Fibroblast of skin of right quadriceps (primary cell): ENCODE measurements at regions not wholly inside any gene's neighbourhood (a gene's known extent, or its start where the extent isn't known, plus 50 kb on each side); places are given as distances from the start of the nearest gene placed in this dataset.

ENCODE experiments used
- DNase-seq: peaks from one replicate; pipeline ENCODE4 v3.0.0-alpha.2; 2013

DNA sequence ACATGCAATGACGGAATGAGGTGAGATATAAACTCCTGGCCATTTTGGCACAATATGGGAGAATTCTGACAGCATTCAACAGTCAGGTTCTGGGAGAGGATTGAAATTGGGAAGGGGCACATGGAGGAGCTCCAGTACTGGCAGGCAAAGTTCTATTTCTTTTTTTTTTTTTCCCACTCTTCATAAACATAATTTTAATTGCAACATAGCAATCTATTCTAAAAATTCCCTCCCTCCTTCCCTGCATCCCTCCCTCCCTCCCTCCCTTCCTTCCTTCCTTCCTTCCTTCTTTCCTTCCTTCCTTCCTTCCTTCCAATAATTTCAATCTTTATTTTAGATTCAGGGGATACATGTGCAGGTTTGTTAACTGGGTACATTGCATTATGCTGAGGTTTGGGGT is 93.2 kb downstream of the PTCSC3 start:
- DNase-seq, result no peak

DNA sequence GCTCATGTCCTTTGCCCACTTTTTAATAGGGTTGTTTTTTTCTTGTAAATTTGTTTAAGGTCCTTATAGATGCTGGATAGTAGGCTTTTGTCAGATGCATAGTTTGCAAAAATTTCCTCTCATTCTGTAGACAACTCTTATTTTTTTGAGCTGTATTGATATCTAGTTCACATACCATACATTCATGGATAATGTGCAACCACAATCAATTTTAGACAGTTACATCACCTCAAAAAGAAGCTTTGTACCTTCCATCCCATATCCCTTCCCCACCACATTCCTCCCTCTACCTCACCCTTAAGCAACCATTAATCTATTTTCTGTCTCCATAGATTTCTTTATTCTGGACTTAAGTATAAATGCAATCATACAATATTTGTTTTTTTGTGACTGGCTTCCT is 98.4 kb downstream of the PTCSC3 start:
- no peak for DNase-seq

DNA sequence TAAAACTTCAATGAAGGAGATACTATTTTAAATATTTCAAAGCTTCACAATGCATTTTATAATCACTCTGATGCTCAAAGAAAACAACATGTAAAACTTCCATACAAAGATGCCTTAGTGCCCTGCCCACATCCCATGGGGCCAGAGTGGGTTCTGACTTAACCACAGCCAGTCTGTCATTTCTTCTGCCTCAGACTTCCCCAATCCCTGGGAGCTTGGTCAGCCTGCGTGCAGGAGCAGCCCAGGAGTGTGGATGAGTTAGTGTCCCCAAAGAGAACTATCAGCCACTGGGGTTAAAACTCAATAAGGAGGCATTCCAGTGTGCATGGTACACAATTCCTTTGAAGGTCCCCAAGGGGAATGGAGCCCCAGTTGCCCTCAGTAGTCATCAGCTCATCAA is 100.3 kb downstream of the PTCSC3 start:
- DNase-seq, result no peak

DNA sequence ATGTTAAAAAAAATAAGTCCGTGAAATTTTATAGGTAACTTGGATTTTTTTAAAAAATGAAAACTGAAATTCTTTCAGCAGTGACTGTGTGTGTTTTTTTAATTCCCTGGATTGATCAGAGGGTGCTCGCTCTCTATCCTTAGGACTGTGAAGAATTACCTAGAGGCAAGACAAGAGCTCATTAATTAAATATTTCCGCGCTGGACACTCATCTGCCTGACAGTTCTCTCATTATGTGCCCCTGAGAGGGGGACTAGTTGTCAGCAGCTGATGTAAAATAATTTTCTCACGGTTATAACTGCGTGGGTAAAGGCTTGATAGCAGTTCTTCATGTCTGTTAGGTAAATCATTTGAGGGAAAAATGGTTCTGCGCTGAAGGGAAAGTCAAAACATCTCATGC is 101.3 kb downstream of the PTCSC3 start:
- no peak for DNase-seq

DNA sequence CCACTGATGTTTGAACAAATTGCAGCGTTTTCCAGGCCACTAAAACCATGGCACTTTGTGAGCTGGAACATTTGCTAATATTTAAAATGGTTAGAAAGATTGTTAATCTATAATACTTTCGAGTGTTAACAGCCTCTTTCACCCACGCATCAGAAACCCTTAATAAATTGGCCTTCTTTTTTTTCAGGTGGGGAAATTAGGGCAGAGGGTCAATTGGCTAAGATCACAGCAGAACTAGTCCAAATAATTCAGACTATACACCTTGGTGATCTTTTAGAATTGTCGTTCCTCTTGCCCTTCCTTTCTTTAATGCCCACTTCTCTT is 105.8 kb downstream of the PTCSC3 start:
- DNase-seq, result no peak

DNA sequence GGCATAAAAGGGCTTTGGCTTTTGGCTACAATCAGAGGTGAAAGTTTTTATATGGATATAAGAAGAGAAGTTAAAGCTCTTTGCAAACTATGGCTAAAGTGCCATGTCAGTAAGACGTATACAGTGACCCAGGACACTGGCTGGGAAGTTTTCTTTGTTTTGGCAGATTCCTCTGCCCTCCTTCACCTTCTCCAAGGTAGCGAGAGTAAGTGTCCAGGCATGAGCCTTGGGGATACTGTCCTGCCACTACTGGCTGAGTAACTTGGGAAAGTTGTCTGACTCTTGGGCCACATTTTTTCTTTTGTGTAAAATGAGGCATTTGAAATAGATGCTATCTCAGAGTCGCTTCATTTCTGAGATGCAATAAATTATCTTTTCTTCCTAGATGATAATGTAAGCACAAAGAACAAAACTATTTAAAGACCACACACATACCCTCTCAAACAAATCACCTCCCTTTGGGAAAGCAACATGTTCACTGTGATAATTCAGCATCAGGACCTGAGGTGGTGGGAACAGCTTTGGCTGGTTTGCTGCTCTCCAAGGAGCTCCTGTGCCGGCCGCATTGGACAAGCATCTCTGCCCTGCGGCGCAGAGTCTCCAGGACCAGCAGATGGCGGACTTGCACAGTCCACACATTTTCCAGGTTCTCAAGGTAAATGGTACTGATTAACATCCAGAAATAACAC is 106.3 kb downstream of the PTCSC3 start:
- peak; percentile 64 for DNase-seq

DNA sequence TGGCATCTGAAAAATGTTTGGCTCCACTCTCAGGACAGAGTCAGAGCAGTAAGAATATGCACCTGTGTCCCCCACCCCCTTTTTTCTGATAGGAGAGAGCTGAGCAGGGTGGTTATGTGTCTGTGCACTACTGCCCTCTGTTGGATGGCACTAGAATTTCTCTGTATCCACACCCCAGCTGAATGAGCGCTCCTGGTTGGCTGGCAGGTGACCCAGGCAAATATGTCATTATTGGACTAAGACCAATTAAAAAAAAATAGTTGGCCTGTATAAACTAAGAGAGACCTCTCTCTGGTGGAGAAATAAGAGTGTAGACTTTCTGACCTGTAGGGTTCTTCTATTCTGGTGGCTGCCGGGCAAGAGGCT is 107.0 kb downstream of the PTCSC3 start:
- peak; percentile 27 for DNase-seq

DNA sequence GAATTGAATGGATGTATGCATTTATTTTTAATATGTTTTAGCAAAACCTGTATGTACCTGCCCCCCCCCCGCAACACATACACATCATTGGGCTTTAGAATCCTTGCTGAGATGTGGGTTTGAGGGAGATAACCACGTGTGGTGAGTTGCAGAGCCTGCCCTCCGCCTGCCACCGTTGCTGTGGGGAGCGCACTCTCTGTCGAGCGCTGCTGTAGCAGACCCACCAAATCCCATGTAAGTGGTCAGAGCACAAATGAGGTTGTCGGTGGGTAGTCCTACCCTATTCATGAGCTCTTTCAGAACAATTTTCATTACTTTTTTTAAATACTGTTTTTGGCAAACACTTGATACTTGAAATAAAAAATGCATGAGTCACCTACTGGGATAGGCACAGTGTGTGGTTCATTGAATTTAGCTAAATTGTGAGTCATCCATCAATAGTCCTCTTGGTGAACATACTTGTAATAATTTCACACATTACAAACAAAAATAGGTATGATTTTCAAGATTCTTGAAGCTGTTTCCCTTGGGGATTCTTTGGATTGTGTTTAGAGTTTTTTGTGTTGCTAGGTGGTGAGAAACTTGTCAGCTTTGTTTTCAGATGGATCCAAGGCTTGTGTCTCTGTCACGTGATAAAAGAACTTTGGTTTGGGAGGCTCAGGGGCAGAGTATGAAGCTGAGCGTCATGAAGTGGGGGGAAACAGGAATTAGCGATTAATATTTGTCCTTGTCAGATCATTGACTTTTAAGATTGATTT is 107.6 kb downstream of the PTCSC3 start:
- DNase-seq, result peak; percentile 74

DNA sequence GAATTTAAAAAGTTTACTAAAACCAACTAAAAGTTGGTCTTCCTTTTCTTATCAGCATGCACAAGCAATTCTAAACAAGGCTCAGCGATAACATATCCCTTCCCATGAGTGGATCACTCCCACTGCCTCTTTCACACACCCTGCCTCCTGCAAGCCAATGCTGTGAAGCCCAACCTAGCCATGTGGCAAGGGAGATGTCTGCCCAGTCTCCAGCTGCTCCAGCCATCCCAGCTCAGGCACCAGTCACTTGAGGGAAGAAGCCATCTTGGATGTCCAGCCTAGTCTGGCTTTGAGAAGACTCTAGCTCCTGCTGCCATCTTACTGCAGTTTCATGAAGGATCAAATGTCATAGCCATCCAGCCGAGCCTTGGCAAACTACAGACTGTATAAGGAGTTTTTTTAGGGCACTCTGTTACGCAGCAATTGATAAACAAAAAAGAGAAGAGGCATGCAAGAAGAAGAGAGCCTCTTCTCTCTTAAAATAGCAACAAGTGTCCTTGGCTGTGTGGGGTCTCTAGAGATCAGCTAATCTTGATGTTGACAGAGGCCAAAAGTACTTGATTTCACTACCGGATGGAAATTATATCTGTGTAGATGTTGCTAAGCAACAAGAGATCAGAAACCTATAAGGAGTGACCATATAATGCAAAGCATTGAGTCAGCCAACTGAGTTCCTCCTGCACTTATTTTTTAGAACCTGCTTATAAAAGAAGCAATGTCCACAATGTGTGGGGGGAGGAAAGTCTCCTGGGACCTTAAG is 108.9 kb downstream of the PTCSC3 start:
- no peak for DNase-seq

DNA sequence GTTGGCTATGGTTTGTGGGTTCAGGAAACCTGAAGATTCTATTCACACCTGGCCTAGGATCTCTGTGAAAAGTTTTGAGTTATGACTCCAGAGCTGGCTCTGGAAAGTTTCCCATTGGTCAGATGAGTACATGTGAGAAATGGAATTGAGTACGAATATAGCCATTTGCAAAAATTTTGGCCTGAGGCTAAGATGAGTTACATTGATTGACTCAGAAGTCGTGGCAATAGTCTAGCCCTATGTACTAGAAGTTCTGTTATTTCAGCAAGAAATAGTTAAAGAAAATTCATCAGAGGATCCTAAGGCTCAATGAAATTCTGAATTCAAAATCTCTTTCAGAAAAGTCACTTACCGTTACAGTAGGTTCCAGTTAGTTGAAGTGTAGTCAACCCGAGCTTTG is 109.9 kb downstream of the PTCSC3 start:
- DNase-seq, result no peak

DNA sequence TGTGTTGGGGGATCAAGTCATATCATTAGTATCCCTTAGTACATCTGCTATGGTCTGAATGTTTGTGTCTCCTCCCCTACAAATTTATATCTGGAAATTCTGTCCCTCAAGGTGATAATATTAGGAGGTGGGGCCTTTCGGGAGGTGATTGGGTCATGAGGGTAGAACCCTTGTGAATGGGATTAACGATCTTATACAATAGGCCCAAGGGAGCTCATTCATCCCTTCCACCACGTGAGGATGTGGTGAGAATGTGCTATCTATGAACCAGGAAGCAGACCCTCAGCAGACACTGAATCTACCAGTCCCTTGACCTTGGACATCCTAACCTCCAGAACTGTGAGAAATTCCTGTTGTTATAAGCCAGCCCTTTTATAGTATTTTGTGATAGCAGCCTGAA is 110.7 kb downstream of the PTCSC3 start:
- no peak for DNase-seq

DNA sequence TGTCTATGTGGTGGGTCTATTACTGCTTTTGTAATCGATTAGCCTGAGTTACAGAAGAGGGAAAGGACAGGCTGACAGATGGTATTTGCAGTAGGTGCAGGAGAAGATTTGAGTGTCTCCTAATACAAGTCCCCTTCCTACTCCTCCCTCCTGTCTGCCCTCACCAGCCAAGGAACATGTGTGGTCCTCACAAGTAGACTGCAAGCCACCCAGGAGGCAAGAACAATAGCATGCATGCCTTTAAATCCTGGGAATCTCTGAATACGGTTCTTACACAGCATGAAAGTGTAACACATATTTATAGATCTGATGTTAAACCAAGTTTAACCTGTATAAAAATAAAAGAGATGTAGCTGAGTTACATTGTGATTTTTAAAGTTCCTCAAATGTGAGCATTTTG is 117.0 kb downstream of the PTCSC3 start:
- DNase-seq, result no peak

DNA sequence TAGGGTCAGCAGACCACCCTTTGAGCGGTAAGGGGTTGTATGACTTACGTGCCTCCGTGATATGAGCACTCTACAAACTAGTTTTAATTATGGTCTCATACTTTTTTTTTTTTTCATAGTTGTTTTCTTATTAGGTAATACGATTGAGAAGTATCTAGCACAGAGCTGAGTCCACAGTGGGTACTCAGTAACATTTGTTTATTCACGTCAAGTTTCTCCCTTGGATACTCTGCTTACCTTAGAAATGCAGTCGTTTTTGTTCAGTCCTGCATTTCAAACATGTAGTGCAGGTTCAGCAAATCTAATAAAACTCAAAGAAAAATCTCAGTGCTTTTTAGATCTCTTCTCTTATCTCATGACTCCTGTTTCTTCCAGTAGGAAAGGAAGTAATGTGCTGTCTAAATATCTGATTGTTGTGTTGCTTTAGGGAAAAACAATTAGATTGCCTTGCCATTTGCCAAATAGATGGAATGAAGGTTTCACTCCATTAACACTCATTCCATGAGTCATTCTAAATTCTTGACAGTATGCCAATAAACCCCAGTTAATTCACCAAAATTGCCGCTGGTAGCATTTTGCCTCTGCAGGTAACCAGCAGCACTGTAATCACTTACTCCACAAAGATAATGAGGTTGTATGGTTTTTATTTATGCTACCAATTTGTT is 118.9 kb downstream of the PTCSC3 start:
- DNase-seq, result peak; percentile 4

DNA sequence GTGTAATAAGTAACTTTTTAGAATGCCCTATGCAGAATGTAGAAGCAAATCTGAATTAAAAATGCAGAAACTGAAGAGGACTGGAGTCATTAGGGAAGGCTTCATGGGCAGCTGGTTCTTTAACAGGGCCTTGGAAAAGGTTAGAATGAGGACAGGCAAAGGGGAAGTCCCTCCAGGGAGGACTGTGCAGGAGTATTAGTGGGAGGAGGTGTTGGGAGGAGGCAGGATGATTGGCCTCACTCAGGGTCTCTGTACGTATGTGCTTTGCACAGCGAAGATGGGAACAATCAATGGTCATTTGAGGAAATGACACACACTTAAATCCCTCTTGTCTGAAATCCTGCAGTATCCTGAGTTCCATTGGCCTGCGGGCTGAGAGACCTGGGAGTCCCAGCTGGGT is 119.7 kb downstream of the PTCSC3 start:
- DNase-seq, result no peak

DNA sequence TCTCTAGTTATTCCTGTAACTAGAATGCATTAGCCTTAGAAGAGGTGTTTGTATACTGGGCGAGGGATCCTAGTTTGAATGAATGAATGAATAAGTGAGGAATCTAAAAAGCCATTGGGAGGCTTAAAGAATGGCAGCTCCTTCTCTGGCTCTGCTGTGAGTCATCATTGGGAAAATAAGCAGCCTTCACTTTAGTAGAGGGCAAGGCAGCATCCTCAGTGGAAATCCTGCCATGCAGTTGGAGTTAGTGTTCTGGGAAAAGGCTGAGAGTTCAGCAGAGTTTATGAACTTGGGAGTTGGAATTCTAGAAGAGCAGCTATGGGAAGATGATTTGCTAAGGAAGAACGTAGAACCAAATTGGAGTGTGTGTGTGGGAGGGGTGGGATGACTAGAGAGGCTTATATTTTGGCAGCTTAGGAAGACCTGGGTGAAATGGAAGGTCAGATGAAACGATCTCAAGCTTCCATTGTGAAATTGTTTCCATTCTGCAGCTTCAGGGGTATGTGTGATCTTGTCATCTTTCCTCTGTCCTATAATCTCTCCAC is 120.8 kb downstream of the PTCSC3 start:
- no peak for DNase-seq

DNA sequence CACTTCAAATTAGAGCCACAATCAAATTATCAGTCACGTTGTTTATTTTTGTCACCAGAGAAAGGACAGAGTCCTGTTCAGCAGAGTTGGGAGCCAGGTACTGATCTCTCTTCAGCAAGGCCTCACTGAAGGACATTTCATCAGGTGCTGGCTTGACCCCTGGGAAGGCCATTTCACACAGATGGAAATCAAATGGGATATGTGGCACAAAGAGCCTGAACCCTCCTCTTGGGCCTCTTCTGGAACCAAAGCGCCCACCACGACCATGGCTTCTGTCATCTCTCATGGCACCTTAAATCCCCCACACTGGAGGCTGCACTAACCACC is 121.5 kb downstream of the PTCSC3 start:
- DNase-seq, result no peak

DNA sequence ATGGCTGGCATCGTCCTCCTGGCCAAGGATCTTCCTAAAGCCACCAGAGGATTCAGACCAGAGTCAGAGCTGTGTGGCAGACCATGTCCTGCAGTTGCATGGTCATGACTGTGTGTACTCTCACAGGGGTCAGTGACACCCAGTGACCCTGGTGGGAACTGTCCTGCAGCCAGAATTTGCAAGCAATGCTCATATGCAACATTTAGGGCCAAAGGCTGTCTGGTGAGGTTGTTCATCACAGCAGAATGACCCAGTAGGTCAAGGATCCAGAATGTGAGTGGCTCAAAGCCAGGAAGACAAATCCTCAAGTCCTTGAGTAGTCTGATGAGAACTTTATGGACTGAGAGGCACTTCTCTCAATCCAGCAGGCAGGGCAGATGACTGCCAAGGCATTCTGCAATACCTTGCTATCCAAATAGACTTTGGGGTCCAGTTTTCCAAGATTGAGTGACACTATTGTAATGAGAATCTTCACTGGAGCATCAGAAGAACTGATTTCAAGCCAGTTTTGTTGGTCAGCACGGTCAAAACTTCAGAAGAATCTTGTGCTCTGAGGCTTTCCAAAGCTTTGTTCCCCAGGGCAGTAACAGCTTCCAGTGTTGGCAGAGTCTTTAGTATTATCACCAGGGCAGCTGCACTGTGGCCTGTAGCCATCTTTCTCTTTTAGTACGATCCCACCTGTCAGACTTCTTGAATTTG is 122.0 kb downstream of the PTCSC3 start:
- DNase-seq, result no peak

DNA sequence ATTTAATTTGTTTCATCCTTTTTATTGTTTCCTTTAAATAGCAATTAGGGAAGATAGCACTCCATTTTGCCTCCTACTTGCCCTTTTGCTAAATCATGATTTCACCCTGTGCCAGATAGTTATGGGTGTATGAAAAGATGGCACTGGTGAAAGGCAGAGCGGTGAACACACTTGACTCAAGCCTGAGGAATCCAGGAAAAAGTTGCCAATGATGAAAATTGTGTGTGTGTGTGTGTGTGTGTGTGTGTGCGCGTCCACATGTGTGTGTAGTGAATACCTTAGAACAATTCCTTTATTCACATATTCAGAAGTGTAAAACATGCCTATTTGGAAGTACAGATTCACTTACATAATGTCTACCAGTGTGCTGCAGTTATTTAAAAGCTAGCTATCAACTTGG is 123.8 kb downstream of the PTCSC3 start:
- DNase-seq, result no peak

DNA sequence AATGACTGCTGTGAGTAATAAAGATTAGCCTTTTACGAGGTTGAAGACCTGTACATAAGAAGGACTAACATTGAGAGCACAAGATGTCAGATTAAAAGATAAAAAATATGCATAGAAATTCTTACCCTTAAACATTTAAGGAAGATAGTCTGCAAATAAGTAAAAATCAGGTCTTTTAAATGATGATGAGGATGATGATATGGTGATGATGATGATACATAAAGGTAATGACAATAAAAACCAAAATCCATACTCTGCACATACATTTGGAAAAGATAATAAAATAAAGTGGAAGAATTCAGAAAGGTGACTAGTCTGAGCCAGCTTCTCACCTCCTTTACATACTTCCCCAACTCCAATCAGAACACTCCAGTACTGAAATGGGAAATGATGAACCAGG is 124.5 kb downstream of the PTCSC3 start:
- no peak for DNase-seq

DNA sequence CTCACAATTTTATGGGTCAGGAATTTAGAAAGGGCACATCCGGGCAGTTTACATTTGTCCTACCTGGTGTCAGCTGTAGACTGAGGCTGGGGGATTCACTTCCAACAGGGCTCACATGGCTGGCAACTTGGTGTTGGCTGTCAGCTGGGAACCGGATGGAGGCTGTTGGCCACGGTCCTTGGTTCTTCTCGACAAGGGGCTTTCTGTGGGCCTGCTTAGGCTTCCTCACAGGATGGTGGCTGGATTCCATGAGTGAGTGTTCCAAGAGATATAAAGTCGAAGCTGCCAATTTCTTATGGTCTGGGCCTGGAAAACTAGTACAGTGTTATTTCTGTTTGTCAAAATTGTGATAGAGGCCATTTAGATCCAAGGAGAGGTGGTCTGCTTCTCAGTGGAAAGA is 127.9 kb downstream of the PTCSC3 start:
- DNase-seq, result no peak

DNA sequence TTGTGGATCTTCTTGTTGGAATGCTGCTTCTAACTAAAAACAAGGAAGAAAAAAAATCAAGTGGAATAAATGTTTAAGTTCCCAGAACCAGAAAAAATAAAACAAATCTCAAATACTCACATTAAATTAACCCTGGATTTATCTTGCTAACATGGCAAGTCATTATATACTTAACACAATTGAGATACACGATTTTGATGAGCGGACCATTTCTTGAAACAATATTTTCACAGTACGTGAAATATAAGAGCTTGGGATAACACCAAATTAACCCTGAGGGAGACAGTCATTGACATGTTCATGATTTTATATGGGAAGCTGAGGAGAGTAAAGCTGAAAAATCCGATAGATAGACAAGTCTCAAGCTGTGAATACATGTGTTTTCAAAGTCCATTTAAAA is 128.6 kb downstream of the PTCSC3 start:
- no peak for DNase-seq

DNA sequence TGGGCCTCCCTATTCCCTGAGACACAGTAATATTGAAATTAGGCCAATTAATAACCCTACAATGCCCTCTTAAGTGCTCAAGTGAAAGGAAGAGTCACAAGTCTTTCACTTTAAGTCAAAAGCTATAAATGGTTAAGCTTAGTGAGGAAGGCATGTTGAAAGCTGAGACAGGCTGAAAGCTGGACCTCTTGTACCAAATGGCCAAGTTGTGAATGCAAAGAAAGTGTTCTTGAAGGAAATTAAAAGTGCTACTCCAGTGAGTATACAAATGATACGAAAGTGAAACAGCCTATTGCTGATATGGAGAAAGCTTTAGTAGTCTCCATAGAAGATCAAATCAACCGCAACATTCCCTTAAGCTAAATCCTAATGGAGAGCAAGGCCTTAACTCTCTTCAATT is 140.8 kb downstream of the PTCSC3 start:
- no peak for DNase-seq

DNA sequence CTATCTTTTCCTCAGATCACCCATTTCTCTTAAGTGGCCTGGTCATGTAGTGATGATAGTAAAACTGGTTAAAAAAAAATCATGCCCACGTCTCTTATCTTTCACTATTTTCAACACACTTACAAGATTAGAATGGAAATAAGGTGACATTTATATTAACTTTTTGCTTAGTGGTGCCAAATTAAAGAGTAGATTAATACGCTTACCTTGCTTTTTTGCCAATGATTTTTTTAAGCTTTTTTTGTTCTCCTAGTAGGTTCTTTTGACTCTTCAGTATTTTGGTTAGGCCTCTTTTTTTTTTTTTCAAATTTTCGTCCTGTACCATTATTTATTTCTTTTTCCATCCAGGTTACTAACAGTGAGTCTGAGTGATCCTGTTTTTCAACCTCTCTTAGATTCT is 147.9 kb downstream of the PTCSC3 start:
- no peak for DNase-seq
